GM12872 (cell line): ENCODE measurements at regions not wholly inside any gene's neighbourhood (a gene's known extent, or its start where the extent isn't known, plus 50 kb on each side); places are given as distances from the start of the nearest gene placed in this dataset.

Experiments used
- CTCF ChIP-seq: IDR thresholded peaks from 3 replicates; pipeline ENCODE4 v1.5.1; 2011; ENCODE audit warnings: low read depth, mild to moderate bottlenecking, low read length, moderate library complexity; ENCODE audit not compliant: insufficient read depth

GRCh38 chr5:110269478-110270142 lies 456.9 kb downstream of the TMEM232 start:
- no peak for TF ChIP-seq CTCF

- TF ChIP-seq CTCF: no peak
Observed at GRCh38 chr5:110275878-110276277, 450.6 kb downstream of the TMEM232 start.

- no peak for TF ChIP-seq CTCF
Observed at GRCh38 chr5:110288766-110289511, 437.5 kb downstream of the TMEM232 start.

- TF ChIP-seq CTCF: no peak
Observed at GRCh38 chr5:110289512-110289810, 437.0 kb downstream of the TMEM232 start.

- TF ChIP-seq CTCF: no peak
Observed at GRCh38 chr5:110290542-110290941, 435.9 kb downstream of the TMEM232 start.

GRCh38 chr5:110294281-110294680 lies 432.2 kb downstream of the TMEM232 start:
- TF ChIP-seq CTCF: no peak

- TF ChIP-seq CTCF: no peak
Observed at GRCh38 chr5:110297152-110297670, 429.3 kb downstream of the TMEM232 start.
